Activated CD8-positive, alpha-beta memory T cell treated with anti-CD3 and anti-CD28 coated beads for 4 hours (primary cell): ENCODE measurements at regions not wholly inside any gene's neighbourhood (a gene's known extent, or its start where the extent isn't known, plus 50 kb on each side); places are given as distances from the start of the nearest gene placed in this dataset.

ENCODE experiments used
- DNase-seq, 2 donors: peaks; one replicate each; pipeline ENCODE4 v3.0.0-alpha.2; 2020; ENCODE audit warnings: low read depth in 2 of 2

DNA sequence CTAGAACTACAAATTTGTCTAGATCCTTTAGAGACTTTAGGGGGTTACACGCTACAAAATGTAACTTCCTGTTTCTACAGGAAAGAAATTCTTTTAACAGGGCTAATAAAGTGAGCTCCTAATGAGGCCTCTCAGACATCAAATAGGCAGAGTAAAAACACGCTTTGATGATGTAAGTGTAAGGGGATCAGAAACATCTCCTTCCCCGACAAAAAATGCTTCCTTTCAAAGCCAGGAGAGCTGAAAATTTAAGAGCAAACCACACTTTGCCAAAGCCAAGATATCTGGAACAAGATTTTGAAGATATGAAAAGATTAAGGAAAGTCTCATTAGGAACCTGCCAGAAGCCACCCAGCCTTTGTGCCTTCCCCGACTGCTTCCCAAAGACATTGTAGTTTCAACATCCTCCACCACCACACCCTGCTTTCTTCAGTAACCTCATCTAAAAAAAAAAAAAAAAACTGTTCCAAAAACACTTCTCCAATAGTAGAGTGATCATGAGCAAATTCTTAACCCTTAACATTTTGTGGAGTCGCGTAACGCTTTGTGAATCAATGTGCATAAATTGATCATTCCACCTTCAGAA lies 505.0 kb upstream of the THBS1 start:
- no peak for DNase-seq

- no peak for DNase-seq
These were observed 502.9 kb upstream of the THBS1 start for GRCh38 chr15:39078026-39078425.

DNA sequence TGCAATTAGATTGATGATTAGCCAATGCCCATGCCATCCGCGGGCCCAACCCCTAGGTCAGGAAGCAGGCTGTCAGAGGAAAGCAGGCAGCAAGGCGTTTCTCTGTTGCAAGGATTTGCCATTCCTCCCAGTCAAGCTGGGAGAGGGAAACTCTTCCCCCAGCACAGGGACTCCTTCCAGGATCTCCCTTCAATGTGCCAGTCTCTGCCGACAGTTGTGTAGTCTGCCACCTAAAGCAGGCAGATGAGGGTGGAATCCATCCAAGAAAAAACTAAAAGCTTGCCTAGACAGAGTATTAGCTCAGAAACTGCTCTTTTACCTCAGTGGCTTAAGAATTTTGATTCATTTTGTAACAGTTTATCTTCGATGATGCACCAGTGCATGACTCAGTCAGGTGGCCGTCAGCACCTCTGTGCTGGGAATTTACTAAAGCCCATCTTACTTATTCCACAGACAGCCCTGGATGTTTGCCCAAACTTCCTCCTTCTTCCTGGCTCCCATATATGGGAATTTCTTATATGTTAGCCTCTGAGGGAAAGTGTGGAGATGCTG lies 501.5 kb upstream of the THBS1 start:
- DNase-seq: no peak

DNA sequence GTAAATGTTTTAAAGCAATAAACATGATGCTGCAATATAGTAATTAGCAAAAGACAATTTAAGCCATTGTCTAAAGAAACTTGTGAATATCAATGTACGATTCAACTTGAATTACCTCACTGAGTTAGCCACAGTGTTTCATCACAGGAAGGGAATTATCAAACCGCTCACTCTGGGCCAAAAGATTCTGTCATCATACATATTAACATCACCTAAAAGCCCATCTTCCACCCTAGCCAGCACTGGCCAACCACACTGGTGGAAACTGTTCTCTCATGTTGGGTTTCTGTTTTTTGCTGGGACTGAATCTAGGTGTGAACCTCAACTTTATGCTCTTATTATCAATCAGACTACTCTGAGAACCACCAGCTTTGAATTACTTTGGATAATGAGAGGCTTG lies 497.7 kb upstream of the THBS1 start:
- DNase-seq: no peak

GRCh38 chr15:39084674-39085530 lies 496.0 kb upstream of the THBS1 start:
- no peak for DNase-seq

DNA sequence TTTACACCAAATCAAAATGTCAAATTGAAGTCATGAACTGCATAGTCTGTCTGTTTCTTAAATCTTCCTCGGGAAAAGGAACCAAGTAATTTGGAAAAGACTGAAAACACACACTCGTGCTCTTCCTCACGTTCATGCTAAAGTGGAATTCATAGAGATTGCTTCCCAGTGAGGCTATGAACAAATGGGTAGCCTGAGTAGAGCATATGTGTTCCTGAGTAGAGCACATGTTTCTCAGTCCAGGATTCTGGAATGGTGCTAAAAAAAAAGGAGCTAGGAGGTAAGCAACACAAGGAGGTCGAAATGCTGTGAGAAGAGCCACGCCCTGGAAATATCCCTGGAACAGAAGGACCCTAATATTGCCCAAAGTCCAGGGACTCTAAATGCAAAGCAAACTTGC lies 494.2 kb upstream of the THBS1 start:
- DNase-seq: no peak

- no peak for DNase-seq
These were observed 492.7 kb upstream of the THBS1 start for GRCh38 chr15:39088156-39088555.

GRCh38 chr15:39092354-39092753 lies 488.5 kb upstream of the THBS1 start:
- no peak for DNase-seq

- no peak for DNase-seq
These were observed 488.1 kb upstream of the THBS1 start for GRCh38 chr15:39092761-39093160.

DNA sequence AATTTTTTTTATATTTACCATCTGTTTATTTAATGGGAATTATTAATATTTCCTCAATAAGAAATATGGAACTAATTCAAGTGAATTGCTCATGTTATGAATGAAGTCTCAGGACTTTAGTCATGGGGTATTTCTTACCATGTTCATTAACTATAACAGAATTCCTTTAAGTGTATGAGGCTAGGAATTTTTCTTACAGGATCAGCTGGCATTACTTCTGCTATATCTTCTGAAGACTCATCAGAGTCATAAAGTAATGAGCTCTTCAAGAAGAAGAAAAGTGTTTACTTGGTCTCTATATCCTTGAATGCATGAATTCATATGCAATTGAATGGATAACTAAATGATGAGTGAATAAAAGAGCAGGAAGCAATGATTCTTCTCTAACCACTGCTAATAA lies 486.8 kb upstream of the THBS1 start:
- no peak for DNase-seq

GRCh38 chr15:39095218-39095879 lies 485.5 kb upstream of the THBS1 start:
- DNase-seq: no peak

DNA sequence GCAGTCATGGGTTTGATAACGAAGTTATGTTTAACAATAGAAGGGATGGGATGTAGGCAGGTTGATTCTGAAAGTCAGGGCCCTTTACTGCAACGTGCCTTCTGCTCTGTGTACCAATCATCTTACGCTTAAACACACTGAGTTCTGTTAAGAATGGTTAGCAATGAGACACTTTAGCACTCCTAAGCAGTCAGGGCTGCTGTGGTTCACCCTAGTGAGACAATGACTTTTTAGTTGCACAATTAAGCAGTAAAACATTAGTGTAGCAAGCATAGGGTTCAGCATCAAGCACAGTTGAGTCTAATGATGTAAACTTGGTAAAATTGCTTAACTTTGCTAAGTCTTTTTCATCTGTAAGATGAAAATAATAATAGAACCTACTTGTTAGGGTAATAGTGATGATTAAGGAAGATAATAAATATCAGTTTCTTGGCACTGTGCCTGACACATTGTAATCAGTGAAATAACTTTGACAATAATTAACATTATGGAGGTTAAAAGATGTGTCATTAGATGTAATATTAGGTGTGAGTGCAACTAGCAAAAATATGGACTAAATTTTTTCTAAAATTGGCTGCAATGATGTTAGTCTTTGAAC lies 484.2 kb upstream of the THBS1 start:
- no peak for DNase-seq

DNA sequence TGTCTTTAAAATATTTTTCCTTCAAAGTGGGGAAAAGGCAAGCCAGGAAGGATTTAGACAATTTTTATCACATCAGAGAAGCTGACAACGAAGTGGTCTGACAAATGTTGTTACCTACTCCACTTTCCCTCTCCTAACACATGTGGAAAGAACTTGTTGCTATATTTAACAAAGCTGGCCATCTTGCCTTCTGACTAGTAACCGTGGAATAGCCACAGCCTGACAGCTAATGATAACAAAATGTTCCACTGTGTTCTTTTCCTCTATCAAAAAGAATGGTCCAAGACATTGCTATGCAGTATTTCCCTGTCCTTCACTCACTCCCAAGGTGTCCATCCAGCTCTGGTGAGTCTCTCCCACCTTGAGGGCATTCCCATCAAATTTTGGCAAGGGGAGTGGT lies 481.4 kb upstream of the THBS1 start:
- DNase-seq: no peak

GRCh38 chr15:39100106-39100660 lies 480.7 kb upstream of the THBS1 start:
- no peak for DNase-seq

DNA sequence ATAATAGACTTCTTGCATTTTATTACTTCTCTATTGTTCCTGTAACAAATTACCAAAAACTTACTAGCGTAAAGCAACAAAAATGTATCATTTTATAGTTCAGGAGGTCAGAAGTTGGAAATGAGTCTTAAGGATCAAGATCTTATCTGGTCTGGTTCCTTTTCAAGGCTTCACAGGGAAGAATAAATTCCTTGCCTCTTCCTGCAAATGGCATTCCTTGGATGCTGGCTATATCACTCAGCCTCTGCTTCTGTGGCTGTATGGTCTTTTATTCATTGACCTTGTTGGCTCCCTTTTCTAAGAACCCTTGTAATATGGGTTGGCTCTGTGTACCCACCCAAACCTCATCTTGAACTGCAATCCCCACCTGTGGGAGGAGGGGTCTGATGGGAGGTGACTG lies 478.4 kb upstream of the THBS1 start:
- DNase-seq: no peak

DNA sequence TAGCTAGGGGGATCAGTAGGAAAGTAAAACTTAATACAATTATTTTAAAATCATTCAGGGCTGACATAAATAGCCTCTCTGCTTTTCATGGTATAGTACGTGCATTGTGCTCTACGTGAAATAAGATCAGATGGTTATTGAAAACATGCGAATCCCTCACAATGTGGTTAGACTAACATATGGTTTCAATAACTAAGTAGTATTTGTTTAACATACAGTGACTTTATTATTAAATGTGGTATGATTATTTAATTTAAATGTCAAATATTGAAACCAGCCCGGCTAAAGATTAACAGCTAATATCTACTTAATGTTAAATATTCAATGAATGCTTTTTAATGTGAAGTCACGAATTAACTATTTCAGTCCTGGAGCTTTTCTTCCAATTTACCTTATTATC lies 473.9 kb upstream of the THBS1 start:
- DNase-seq: no peak

DNA sequence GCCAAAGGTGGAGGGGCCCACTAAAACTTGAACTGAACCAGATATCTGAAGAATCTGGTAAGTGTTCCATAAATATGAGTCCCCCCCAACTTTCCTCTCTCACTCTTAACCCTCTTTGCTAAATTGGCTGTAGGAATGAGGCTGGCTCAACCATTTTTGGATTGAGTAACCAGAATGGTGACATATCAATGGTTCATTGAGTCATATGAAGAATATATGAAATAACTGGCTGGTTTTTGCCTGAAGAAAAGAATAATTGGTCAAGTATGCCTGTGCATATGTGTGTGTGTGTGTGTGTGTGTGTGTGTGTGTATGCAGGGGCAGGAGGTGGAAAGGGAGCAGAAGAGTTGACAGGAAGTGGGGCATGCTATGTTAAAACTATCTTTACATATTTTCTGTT lies 472.9 kb upstream of the THBS1 start:
- DNase-seq: no peak

GRCh38 chr15:39110336-39110735 lies 470.5 kb upstream of the THBS1 start:
- DNase-seq: no peak

DNA sequence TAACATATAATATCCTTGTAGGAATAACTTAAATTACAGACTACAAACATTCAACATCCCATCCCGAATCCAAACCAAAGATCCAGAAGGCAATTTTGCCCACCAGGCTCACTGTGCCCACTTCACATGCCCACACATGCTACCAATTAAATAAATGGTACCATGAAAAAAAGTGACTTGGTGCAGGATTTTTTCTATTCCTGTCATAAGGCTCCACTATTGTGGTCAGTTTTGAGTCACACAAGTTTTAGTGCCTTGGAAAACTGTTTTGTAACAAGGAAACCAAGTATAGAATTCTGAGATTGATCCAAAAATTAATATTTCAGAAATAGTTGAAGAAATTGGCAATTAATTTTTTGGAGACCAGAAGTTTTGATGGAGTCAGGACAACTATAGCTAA lies 470.1 kb upstream of the THBS1 start:
- DNase-seq: no peak

GRCh38 chr15:39113741-39114140 lies 467.1 kb upstream of the THBS1 start:
- DNase-seq: no peak

- DNase-seq: no peak
These were observed 466.0 kb upstream of the THBS1 start for GRCh38 chr15:39114690-39115378.
